GM23338 (cell line): ENCODE measurements at regions not wholly inside any gene's neighbourhood (a gene's known extent, or its start where the extent isn't known, plus 50 kb on each side); places are given as distances from the start of the nearest gene placed in this dataset.

Experiments used
- ATAC-seq: fragments of 200-7000 bp; cut with Tn5 transposase; 3 replicates; pipeline ENCODE4 v1.9.1; 2020
- DNase-seq: peaks from one replicate; pipeline ENCODE4 v3.0.0-alpha.2; 2015; ENCODE audit warnings: low spot score
- H2AFZ ChIP-seq: fragments of 200-600 bp; sonication (generic); 2 replicates; pipeline ENCODE4 v1.8.0; 2016; ENCODE audit warnings: antibody characterized with exemption, mild to moderate bottlenecking, moderate library complexity
- H3F3A ChIP-seq: fragments of 200-600 bp; sonication (generic); replicated peaks from 2 replicates; pipeline ENCODE4 v1.8.0; 2017; ENCODE audit warnings: antibody characterized with exemption, mixed run types, low read depth
- H3K27ac ChIP-seq: fragments of 200-600 bp; sonication (generic); 2 replicates; pipeline ENCODE4 v1.6.1; 2016; ENCODE audit warnings: low read depth
- H3K27me3 ChIP-seq: fragments of 200-600 bp; sonication (generic); 2 replicates; pipeline ENCODE4 v1.8.0; 2016; ENCODE audit warnings: mild to moderate bottlenecking, mixed run types, moderate library complexity; ENCODE audit not compliant: insufficient read depth
- H3K36me3 ChIP-seq: fragments of 200-600 bp; sonication (generic); 2 replicates; pipeline ENCODE4 v1.8.0; 2016; ENCODE audit warnings: mild to moderate bottlenecking; ENCODE audit not compliant: insufficient read depth
- H3K4me1 ChIP-seq: fragments of 200-600 bp; sonication (generic); 2 replicates; pipeline ENCODE4 v1.8.0; 2016; ENCODE audit warnings: mild to moderate bottlenecking, moderate library complexity; ENCODE audit not compliant: insufficient read depth
- H3K4me2 ChIP-seq: fragments of 200-600 bp; sonication (generic); 2 replicates; pipeline ENCODE4 v1.7.1; 2017; ENCODE audit warnings: mixed run types
- H3K4me3 ChIP-seq: fragments of 200-600 bp; sonication (generic); 2 replicates; pipeline ENCODE4 v1.6.1; 2016; ENCODE audit warnings: mixed run types
- H3K79me2 ChIP-seq: fragments of 200-600 bp; sonication (generic); replicated peaks from 2 replicates; pipeline ENCODE4 v1.8.0; 2017; ENCODE audit warnings: mild to moderate bottlenecking; ENCODE audit not compliant: insufficient read depth
- H3K9me2 ChIP-seq: fragments of 200-600 bp; sonication (generic); 2 replicates; pipeline ENCODE4 v1.8.0; 2017; ENCODE audit not compliant: insufficient read depth
- H4K20me1 ChIP-seq: fragments of 200-600 bp; sonication (generic); replicated peaks from 2 replicates; pipeline ENCODE4 v1.8.0; 2017; ENCODE audit warnings: mild to moderate bottlenecking; ENCODE audit not compliant: insufficient read depth
- H3K27ac Mint-ChIP-seq: 2 replicates; pipeline ENCODE4 v1.8.0; 2020; ENCODE audit warnings: inconsistent platforms, mild to moderate bottlenecking, moderate library complexity, mixed read lengths
- H3K27me3 Mint-ChIP-seq: 3 replicates; pipeline ENCODE4 v1.8.0; 2022; ENCODE audit warnings: low read depth, mild to moderate bottlenecking, moderate library complexity, mixed read lengths, inconsistent platforms; ENCODE audit not compliant: insufficient read depth, poor library complexity
- H3K36me3 Mint-ChIP-seq: 3 replicates; pipeline ENCODE4 v1.8.0; 2021; ENCODE audit warnings: low read depth, mild to moderate bottlenecking, inconsistent platforms, moderate library complexity, mixed read lengths
- H3K4me1 Mint-ChIP-seq: 3 replicates; pipeline ENCODE4 v1.8.0; 2020; ENCODE audit warnings: mild to moderate bottlenecking, inconsistent platforms, mixed read lengths
- H3K4me3 Mint-ChIP-seq: 3 replicates; pipeline ENCODE4 v1.8.0; 2021; ENCODE audit warnings: moderate library complexity, mild to moderate bottlenecking, inconsistent platforms, mixed read lengths
- H3K9me3 Mint-ChIP-seq: 3 replicates; pipeline ENCODE4 v1.8.0; 2020; ENCODE audit warnings: moderate library complexity, mild to moderate bottlenecking, inconsistent platforms, mixed read lengths
- CREB1 ChIP-seq: fragments of 250-450 bp; sonication (Bioruptor Pico); IDR thresholded peaks from 2 replicates; pipeline ENCODE4 v1.5.0; 2020; ENCODE audit warnings: low read depth, mild to moderate bottlenecking, moderate library complexity
- CTCF ChIP-seq, 2 experiments: fragments of 200-600 bp in 1 of 2; sonication (generic) in 1 of 2; conservative IDR thresholded peaks; 2 replicates each; pipeline versions ENCODE4 v1.5.1 to v1.6.1; 2016 to 2017; ENCODE audit warnings: antibody characterized with exemption in 2 of 2, low read depth in 2 of 2, mild to moderate bottlenecking in 2 of 2, moderate library complexity in 1 of 2
- ETS1 ChIP-seq: IDR thresholded peaks from 2 replicates; pipeline ENCODE4 v1.6.1; 2016; ENCODE audit warnings: antibody characterized with exemption
- EZH2 ChIP-seq: fragments of 200-600 bp; sonication (generic); IDR thresholded peaks from one replicate; pipeline ENCODE4 v1.8.0; 2017; ENCODE audit warnings: antibody characterized with exemption, mild to moderate bottlenecking, low read depth; ENCODE audit not compliant: unreplicated experiment
- EZH2phosphoT487 ChIP-seq: fragments of 200-600 bp; sonication (generic); IDR thresholded peaks from one replicate; pipeline ENCODE4 v1.8.1; 2018; ENCODE audit warnings: antibody characterized with exemption; ENCODE audit not compliant: unreplicated experiment
- JUNB ChIP-seq: IDR thresholded peaks from one replicate; pipeline ENCODE4 v1.6.1; 2016; ENCODE audit warnings: antibody characterized with exemption; ENCODE audit not compliant: unreplicated experiment
- NANOG ChIP-seq: IDR thresholded peaks from 2 replicates; pipeline ENCODE4 v1.6.1; 2016; ENCODE audit warnings: antibody characterized with exemption, borderline replicate concordance
- POLR2AphosphoS5 ChIP-seq: IDR thresholded peaks from 2 replicates; pipeline ENCODE4 v1.6.1; 2016; ENCODE audit warnings: antibody characterized with exemption, low read depth
- REST ChIP-seq: IDR thresholded peaks from one replicate; pipeline ENCODE4 v1.6.1; 2018; ENCODE audit warnings: antibody characterized with exemption; ENCODE audit not compliant: unreplicated experiment
- STAT1 ChIP-seq: IDR thresholded peaks from one replicate; pipeline ENCODE4 v1.6.1; 2016; ENCODE audit warnings: antibody characterized with exemption; ENCODE audit not compliant: unreplicated experiment
- ZNF114 ChIP-seq: fragments of 250-450 bp; sonication (Bioruptor Pico); IDR thresholded peaks from 2 replicates; pipeline ENCODE4 v1.5.0; 2020; ENCODE audit warnings: mild to moderate bottlenecking, moderate library complexity
- ZNF331 ChIP-seq: fragments of 250-450 bp; sonication (Bioruptor Pico); IDR thresholded peaks from 2 replicates; pipeline ENCODE4 v1.5.0; 2020; ENCODE audit warnings: low read depth, mild to moderate bottlenecking, moderate library complexity
- ZNF462 ChIP-seq: fragments of 250-450 bp; sonication (Bioruptor Pico); IDR thresholded peaks from 2 replicates; pipeline ENCODE4 v1.5.0; 2020; ENCODE audit warnings: mild to moderate bottlenecking, moderate library complexity

- H3K4me3 Mint-ChIP-seq = no peak overlapping the region
- H3K36me3 Mint-ChIP-seq = no peaks in the 10 kb centered on the region
- H3K4me1 Mint-ChIP-seq = peaks cover 15% of the 10 kb centered on the region
- H2AFZ ChIP-seq = no peak overlapping the region
- H3K4me2 ChIP-seq = no peak overlapping the region
- H3F3A ChIP-seq = no peaks in the 10 kb centered on the region
- no peaks in the 10 kb centered on the region; the same call in 1 of the 2 replicates for H3K9me2 ChIP-seq
- H3K4me3 ChIP-seq = no peak overlapping the region
- no peaks in the 10 kb centered on the region for H3K79me2 ChIP-seq
- H3K27me3 Mint-ChIP-seq = peaks cover 1% of the 10 kb centered on the region
- H3K27ac Mint-ChIP-seq = no peak overlapping the region
- DNase-seq (no peak), ATAC-seq (no peak)
- H3K4me1 ChIP-seq = peaks cover 8% of the 10 kb centered on the region
- H3K27ac ChIP-seq = no peak overlapping the region
- no peak for TF ChIP-seq NANOG
- no peak for TF ChIP-seq REST
- TF ChIP-seq ZNF331 = no peak
- no peak for TF ChIP-seq CTCF (conservative IDR thresholded peaks at IDR 0.05; ENCODE audit: low read depth in 2 of 2)
- no peak for TF ChIP-seq CREB1 (CRISPR knock-in tag)
- TF ChIP-seq EZH2phosphoT487 = no peak
- no peak for TF ChIP-seq EZH2
- no peak for TF ChIP-seq POLR2AphosphoS5
- no peak for TF ChIP-seq ZNF462 (CRISPR knock-in tag)
- TF ChIP-seq ZNF114 (CRISPR knock-in tag) = no peak
- no peak for TF ChIP-seq ETS1
- TF ChIP-seq JUNB = no peak
- no peak for TF ChIP-seq STAT1
- no peaks in the 10 kb centered on the region for H3K27me3 ChIP-seq
- no peaks in the 10 kb centered on the region; the same call in 2 of the 3 replicates for H3K9me3 Mint-ChIP-seq
- no peaks in the 10 kb centered on the region for H4K20me1 ChIP-seq
- H3K36me3 ChIP-seq = no peaks in the 10 kb centered on the region
Observed at GRCh38 chr4:54525602-54526001, 132.2 kb upstream of the KIT start.
